ENCODE measurements at regions not wholly inside any gene's neighbourhood (a gene's known extent, or its start where the extent isn't known, plus 50 kb on each side); places are given as distances from the start of the nearest gene placed in this dataset.
"Not testable (repeated sequence)": the region's sequence is repeated elsewhere in the genome, so short reads cannot be mapped to it uniquely, and the experiment has no call there.

GRCh38 chr3:110680450-110680849, 391.2 kb upstream of the NECTIN3 start:
- TF ChIP-seq CTCF (conservative IDR thresholded peaks at IDR 0.05; ENCODE audit: control insufficient read depth, insufficient read depth, low read depth, low read length) = no peak
- no peak overlapping the region for H3K4me3 ChIP-seq (ENCODE audit: control insufficient read depth, low read depth, low read length)
- DNase-seq (ENCODE audit: low read depth) = no peak

- TF ChIP-seq CTCF (conservative IDR thresholded peaks at IDR 0.05; ENCODE audit: control insufficient read depth, insufficient read depth, low read depth, low read length) = no peak
- H3K4me3 ChIP-seq (ENCODE audit: control insufficient read depth, low read depth, low read length) = no peak overlapping the region
- DNase-seq (ENCODE audit: low read depth) = no peak
Measured at GRCh38 chr3:110684466-110684865, 387.1 kb upstream of the NECTIN3 start.

- no peak for DNase-seq (ENCODE audit: low read depth)
- TF ChIP-seq CTCF (conservative IDR thresholded peaks at IDR 0.05; ENCODE audit: control insufficient read depth, insufficient read depth, low read depth, low read length) = no peak
- no peak overlapping the region for H3K4me3 ChIP-seq (ENCODE audit: control insufficient read depth, low read depth, low read length)
Measured at GRCh38 chr3:110685630-110686029, 386.0 kb upstream of the NECTIN3 start.

GRCh38 chr3:110686701-110687100, 384.9 kb upstream of the NECTIN3 start:
- no peak for TF ChIP-seq CTCF (conservative IDR thresholded peaks at IDR 0.05; ENCODE audit: control insufficient read depth, insufficient read depth, low read depth, low read length)
- DNase-seq (ENCODE audit: low read depth) = peak; percentile 1
- H3K4me3 ChIP-seq (ENCODE audit: control insufficient read depth, low read depth, low read length) = no peak overlapping the region

GRCh38 chr3:110687138-110687537, 384.5 kb upstream of the NECTIN3 start:
- peak; percentile 9 for DNase-seq (ENCODE audit: low read depth)
- H3K4me3 ChIP-seq (ENCODE audit: control insufficient read depth, low read depth, low read length) = no peak overlapping the region
- no peak for TF ChIP-seq CTCF (conservative IDR thresholded peaks at IDR 0.05; ENCODE audit: control insufficient read depth, insufficient read depth, low read depth, low read length)

GRCh38 chr3:110697961-110698360, 373.7 kb upstream of the NECTIN3 start:
- no peak overlapping the region for H3K4me3 ChIP-seq (ENCODE audit: control insufficient read depth, low read depth, low read length)
- no peak for TF ChIP-seq CTCF (conservative IDR thresholded peaks at IDR 0.05; ENCODE audit: control insufficient read depth, insufficient read depth, low read depth, low read length)
- DNase-seq (ENCODE audit: low read depth) = peak; percentile 62

GRCh38 chr3:110704332-110704731, 367.3 kb upstream of the NECTIN3 start:
- not testable (repeated sequence) for H3K4me3 ChIP-seq (ENCODE audit: control insufficient read depth, low read depth, low read length); DNase-seq (ENCODE audit: low read depth)
